COLO668 (cell line): ENCODE measurements at regions not wholly inside any gene's neighbourhood (a gene's known extent, or its start where the extent isn't known, plus 50 kb on each side); places are given as distances from the start of the nearest gene placed in this dataset.
"Not testable (repeated sequence)": the region's sequence is repeated elsewhere in the genome, so short reads cannot be mapped to it uniquely, and the experiment has no call there.

Experiments used
- DNase-seq: peaks from one replicate; lab custom pipeline; 2025; ENCODE audit not compliant: unreplicated experiment; lab: John Stamatoyannopoulos, UW

- no peak for DNase-seq
Observed at GRCh38 chr19:28066161-28066560, 1146.8 kb downstream of the UQCRFS1 start.

GRCh38 chr19:28065026-28065425 lies 1147.9 kb downstream of the UQCRFS1 start:
- no peak for DNase-seq

GRCh38 chr19:28063702-28064101 lies 1149.2 kb downstream of the UQCRFS1 start:
- no peak for DNase-seq

- no peak for DNase-seq
Observed at GRCh38 chr19:28061111-28061510, 1151.8 kb downstream of the UQCRFS1 start.

GRCh38 chr19:28057026-28057425 lies 1155.9 kb downstream of the UQCRFS1 start:
- DNase-seq = not testable (repeated sequence)

- no peak for DNase-seq
Observed at GRCh38 chr19:28051047-28051446, 1161.9 kb downstream of the UQCRFS1 start.

GRCh38 chr19:28049875-28050274 lies 1163.1 kb downstream of the UQCRFS1 start:
- DNase-seq = no peak

GRCh38 chr19:28046932-28047331 lies 1166.0 kb downstream of the UQCRFS1 start:
- DNase-seq = no peak

- no peak for DNase-seq
Observed at GRCh38 chr19:28045621-28046020, 1167.3 kb downstream of the UQCRFS1 start.

- DNase-seq = no peak
Observed at GRCh38 chr19:28044477-28044876, 1168.5 kb downstream of the UQCRFS1 start.

GRCh38 chr19:28042516-28042915 lies 1170.4 kb downstream of the UQCRFS1 start:
- no peak for DNase-seq

- DNase-seq = no peak
Observed at GRCh38 chr19:28039677-28040381, 1173.1 kb downstream of the UQCRFS1 start.

GRCh38 chr19:28037186-28037585 lies 1175.8 kb downstream of the UQCRFS1 start:
- no peak for DNase-seq

- DNase-seq = no peak
Observed at GRCh38 chr19:28036486-28036885, 1176.5 kb downstream of the UQCRFS1 start.

- no peak for DNase-seq
Observed at GRCh38 chr19:28034936-28035335, 1178.0 kb downstream of the UQCRFS1 start.

- DNase-seq = no peak
Observed at GRCh38 chr19:28028881-28029444, 1184.0 kb downstream of the UQCRFS1 start.

- no peak for DNase-seq
Observed at GRCh38 chr19:28027116-28027515, 1185.8 kb downstream of the UQCRFS1 start.

GRCh38 chr19:28026636-28027035 lies 1186.3 kb downstream of the UQCRFS1 start:
- no peak for DNase-seq

- no peak for DNase-seq
Observed at GRCh38 chr19:28024920-28025319, 1188.0 kb downstream of the UQCRFS1 start.

- no peak for DNase-seq
Observed at GRCh38 chr19:28023064-28023463, 1189.9 kb downstream of the UQCRFS1 start.

- no peak for DNase-seq
Observed at GRCh38 chr19:28022506-28022905, 1190.4 kb downstream of the UQCRFS1 start.

- no peak for DNase-seq
Observed at GRCh38 chr19:28021259-28022185, 1191.4 kb downstream of the UQCRFS1 start.
